ENCODE measurements at regions not wholly inside any gene's neighbourhood (a gene's known extent, or its start where the extent isn't known, plus 50 kb on each side); places are given as distances from the start of the nearest gene placed in this dataset.

GRCh38 chr7:9863545-9863944 is 1110.1 kb upstream of the PHF14 start:
- peaks cover 8% of the 10 kb centered on the region for H3K9me3 Mint-ChIP-seq
- H3K27me3 Mint-ChIP-seq: no peaks in the 10 kb centered on the region
- no peak for DNase-seq
- ChIA-PET POLR2A (no interaction called here), CTCF (no interaction called here)
- H3K4me1 Mint-ChIP-seq: no peaks in the 10 kb centered on the region
- H3K27ac Mint-ChIP-seq: no peak overlapping the region
- no peak overlapping the region for H3K4me3 Mint-ChIP-seq
- no peaks in the 10 kb centered on the region for H3K36me3 Mint-ChIP-seq (ENCODE audit: low read depth)

GRCh38 chr7:9869151-9869550 is 1104.5 kb upstream of the PHF14 start:
- Mint-ChIP-seq H3K4me1 (no peaks in the 10 kb centered on the region), H3K4me3 (no peak overlapping the region), H3K27me3 (no peaks in the 10 kb centered on the region), H3K36me3 (ENCODE audit: low read depth) (no peaks in the 10 kb centered on the region), H3K9me3 (peaks cover 3% of the 10 kb centered on the region), H3K27ac (no peak overlapping the region)
- no peak for DNase-seq
- ChIA-PET CTCF (no interaction called here), POLR2A (no interaction called here)

DNA sequence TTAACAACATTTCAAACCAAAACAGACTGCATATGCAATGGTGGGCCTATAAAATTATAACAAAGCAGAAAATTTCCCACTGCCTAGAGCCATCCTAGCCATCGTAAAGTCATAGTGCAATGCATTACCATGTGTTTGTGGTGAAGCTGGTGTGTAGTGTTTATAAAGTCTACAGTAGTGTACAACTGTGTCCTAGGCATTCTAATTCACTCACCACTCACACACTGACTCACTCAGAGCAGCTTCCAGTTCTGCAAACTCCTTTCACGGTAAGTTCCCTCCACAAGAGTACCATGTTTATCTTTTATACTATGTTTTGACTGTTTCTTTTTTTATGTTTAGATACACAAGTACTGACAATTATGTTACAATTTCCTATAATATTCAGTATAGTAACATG is 1104.1 kb upstream of the PHF14 start:
- Mint-ChIP-seq H3K4me3 (no peak overlapping the region), H3K9me3 (peaks cover 3% of the 10 kb centered on the region), H3K4me1 (no peaks in the 10 kb centered on the region), H3K27me3 (no peaks in the 10 kb centered on the region), H3K27ac (no peak overlapping the region), H3K36me3 (ENCODE audit: low read depth) (no peaks in the 10 kb centered on the region)
- POLR2A ChIA-PET: no interaction called here
- DNase-seq: no peak
- CTCF ChIA-PET: no interaction called here

GRCh38 chr7:9870674-9871073 is 1103.0 kb upstream of the PHF14 start:
- H3K27me3 Mint-ChIP-seq: no peaks in the 10 kb centered on the region
- ChIA-PET POLR2A (no interaction called here), CTCF (no interaction called here)
- no peak overlapping the region for H3K27ac Mint-ChIP-seq
- H3K4me1 Mint-ChIP-seq: no peaks in the 10 kb centered on the region
- peaks cover 3% of the 10 kb centered on the region for H3K9me3 Mint-ChIP-seq
- H3K36me3 Mint-ChIP-seq (ENCODE audit: low read depth): no peaks in the 10 kb centered on the region
- DNase-seq: no peak
- no peak overlapping the region for H3K4me3 Mint-ChIP-seq

GRCh38 chr7:9874182-9874581 is 1099.5 kb upstream of the PHF14 start:
- no peaks in the 10 kb centered on the region for H3K27me3 Mint-ChIP-seq
- H3K9me3 Mint-ChIP-seq: peaks cover 4% of the 10 kb centered on the region
- CTCF ChIA-PET: no interaction called here
- no peak overlapping the region for H3K4me3 Mint-ChIP-seq
- POLR2A ChIA-PET: no interaction called here
- no peak overlapping the region for H3K27ac Mint-ChIP-seq
- no peaks in the 10 kb centered on the region for H3K36me3 Mint-ChIP-seq (ENCODE audit: low read depth)
- H3K4me1 Mint-ChIP-seq: no peaks in the 10 kb centered on the region
- no peak for DNase-seq

DNA sequence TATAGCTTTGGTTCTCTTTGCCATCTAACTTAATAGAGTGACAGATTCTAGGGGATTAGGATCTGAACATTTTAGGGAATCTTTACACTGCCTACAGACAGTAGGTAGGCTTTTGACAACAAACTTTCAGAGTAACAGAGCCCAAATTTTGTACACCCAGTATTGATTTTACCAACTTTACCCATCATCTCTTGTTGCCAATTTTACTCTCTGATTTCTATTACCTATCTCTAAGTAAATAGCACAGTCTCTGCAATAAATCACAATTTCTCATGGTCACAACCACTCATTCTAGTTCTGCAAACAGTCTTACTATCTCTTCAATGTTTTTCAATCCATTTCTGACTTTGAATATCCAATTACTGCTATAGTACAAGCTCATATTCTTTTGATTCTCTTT is 1097.6 kb upstream of the PHF14 start:
- H3K27ac Mint-ChIP-seq: no peak overlapping the region
- H3K27me3 Mint-ChIP-seq: no peaks in the 10 kb centered on the region
- ChIA-PET POLR2A (no interaction called here), CTCF (no interaction called here)
- no peaks in the 10 kb centered on the region for H3K4me1 Mint-ChIP-seq
- H3K36me3 Mint-ChIP-seq (ENCODE audit: low read depth): no peaks in the 10 kb centered on the region
- H3K4me3 Mint-ChIP-seq: no peak overlapping the region
- peaks cover 4% of the 10 kb centered on the region for H3K9me3 Mint-ChIP-seq
- no peak for DNase-seq

GRCh38 chr7:9889554-9889953 is 1084.1 kb upstream of the PHF14 start:
- POLR2A ChIA-PET: no interaction called here
- peaks cover 11% of the 10 kb centered on the region for H3K9me3 Mint-ChIP-seq
- no peak overlapping the region for H3K27ac Mint-ChIP-seq
- no peaks in the 10 kb centered on the region for H3K36me3 Mint-ChIP-seq (ENCODE audit: low read depth)
- H3K27me3 Mint-ChIP-seq: no peaks in the 10 kb centered on the region
- no peaks in the 10 kb centered on the region for H3K4me1 Mint-ChIP-seq
- CTCF ChIA-PET: interaction anchor here (0.6 to 0.7 kb wide), 2 partner anchors 930 to 1117 kb away, joined by 3 read pairs; no protein-coding TSS in a partner anchor
- no peak overlapping the region for H3K4me3 Mint-ChIP-seq
- DNase-seq: no peak

- no peak for DNase-seq
- Mint-ChIP-seq H3K4me1 (no peaks in the 10 kb centered on the region), H3K36me3 (ENCODE audit: low read depth) (no peaks in the 10 kb centered on the region), H3K27ac (no peak overlapping the region), H3K27me3 (no peaks in the 10 kb centered on the region), H3K4me3 (no peak overlapping the region), H3K9me3 (peaks cover 11% of the 10 kb centered on the region)
- CTCF ChIA-PET: interaction anchor here (0.7 kb wide), 1 partner anchor 1116 kb away, joined by 3 read pairs; no protein-coding TSS in a partner anchor
- POLR2A ChIA-PET: no interaction called here
Observed at GRCh38 chr7:9890092-9890491, 1083.6 kb upstream of the PHF14 start.

DNA sequence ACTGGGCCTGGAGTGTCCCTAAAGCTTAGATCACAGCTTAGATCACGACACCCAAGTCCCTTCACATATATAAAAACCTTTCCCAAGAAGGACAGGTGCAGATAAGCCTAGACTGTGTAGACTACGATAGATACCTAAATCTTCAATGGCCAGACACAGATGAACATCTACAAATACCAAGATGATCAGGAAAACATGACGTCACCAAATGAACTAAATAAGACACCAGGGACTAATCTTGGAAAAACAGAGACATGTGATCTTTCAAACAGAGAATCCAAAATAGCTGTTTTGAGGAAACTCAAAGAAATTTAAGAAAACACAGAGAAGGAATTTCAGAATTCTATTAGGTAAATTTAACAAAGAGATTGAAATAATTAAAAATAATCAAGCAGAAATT is 1082.6 kb upstream of the PHF14 start:
- H3K27ac Mint-ChIP-seq: no peak overlapping the region
- CTCF ChIA-PET: no interaction called here
- POLR2A ChIA-PET: no interaction called here
- H3K4me3 Mint-ChIP-seq: no peak overlapping the region
- H3K4me1 Mint-ChIP-seq: no peaks in the 10 kb centered on the region
- H3K27me3 Mint-ChIP-seq: no peaks in the 10 kb centered on the region
- DNase-seq: no peak
- no peaks in the 10 kb centered on the region for H3K36me3 Mint-ChIP-seq (ENCODE audit: low read depth)
- peaks cover 16% of the 10 kb centered on the region for H3K9me3 Mint-ChIP-seq

- Mint-ChIP-seq H3K27ac (no peak overlapping the region), H3K27me3 (no peaks in the 10 kb centered on the region), H3K36me3 (ENCODE audit: low read depth) (no peaks in the 10 kb centered on the region), H3K9me3 (peaks cover 22% of the 10 kb centered on the region), H3K4me1 (no peaks in the 10 kb centered on the region), H3K4me3 (no peak overlapping the region)
- CTCF ChIA-PET: no interaction called here
- no peak for DNase-seq
- POLR2A ChIA-PET: no interaction called here
Observed at GRCh38 chr7:9900339-9900738, 1073.3 kb upstream of the PHF14 start.

- H3K27ac Mint-ChIP-seq: no peak overlapping the region
- H3K36me3 Mint-ChIP-seq (ENCODE audit: low read depth): no peaks in the 10 kb centered on the region
- H3K27me3 Mint-ChIP-seq: no peaks in the 10 kb centered on the region
- ChIA-PET CTCF (no interaction called here), POLR2A (no interaction called here)
- no peak overlapping the region for H3K4me3 Mint-ChIP-seq
- DNase-seq: no peak
- peaks cover 10% of the 10 kb centered on the region for H3K9me3 Mint-ChIP-seq
- H3K4me1 Mint-ChIP-seq: no peaks in the 10 kb centered on the region
Observed at GRCh38 chr7:9921326-9921725, 1052.3 kb upstream of the PHF14 start.

DNA sequence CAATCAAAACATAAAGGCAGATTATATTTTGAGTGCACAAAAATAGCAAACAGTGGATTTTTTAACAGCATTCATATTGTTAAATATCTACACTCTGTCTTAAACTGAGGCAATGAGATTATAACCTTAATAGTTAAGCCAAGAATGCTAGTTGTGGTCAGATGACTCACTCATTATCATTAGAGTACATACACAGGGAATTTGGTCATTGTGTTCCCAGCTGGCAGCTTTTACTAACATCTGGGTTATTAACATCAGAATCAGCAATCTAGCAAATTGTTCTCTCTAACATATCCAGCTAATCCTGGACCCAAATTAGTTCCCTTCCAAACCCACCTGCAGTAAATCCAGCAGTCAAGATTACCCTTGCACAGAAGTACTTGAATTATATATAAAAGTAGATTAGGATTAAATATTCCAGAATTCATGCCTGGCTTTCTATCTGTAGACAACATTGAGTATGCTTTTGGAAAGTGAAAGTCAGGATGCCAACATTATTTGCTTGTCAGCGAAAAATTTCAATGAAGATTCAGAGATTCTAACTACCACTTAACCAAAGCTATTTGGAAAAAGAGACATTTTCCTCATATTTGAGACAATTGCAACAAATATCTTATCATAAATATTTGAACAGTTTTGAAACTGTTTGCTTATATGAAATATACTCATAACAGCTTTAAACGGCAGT is 1035.6 kb upstream of the PHF14 start:
- no peaks in the 10 kb centered on the region for H3K4me1 Mint-ChIP-seq
- no peaks in the 10 kb centered on the region for H3K27me3 Mint-ChIP-seq
- H3K4me3 Mint-ChIP-seq: no peak overlapping the region
- H3K9me3 Mint-ChIP-seq: no peaks in the 10 kb centered on the region
- no peaks in the 10 kb centered on the region for H3K36me3 Mint-ChIP-seq (ENCODE audit: low read depth)
- no peak overlapping the region for H3K27ac Mint-ChIP-seq
- ChIA-PET CTCF (no interaction called here), POLR2A (no interaction called here)
- DNase-seq: no peak

DNA sequence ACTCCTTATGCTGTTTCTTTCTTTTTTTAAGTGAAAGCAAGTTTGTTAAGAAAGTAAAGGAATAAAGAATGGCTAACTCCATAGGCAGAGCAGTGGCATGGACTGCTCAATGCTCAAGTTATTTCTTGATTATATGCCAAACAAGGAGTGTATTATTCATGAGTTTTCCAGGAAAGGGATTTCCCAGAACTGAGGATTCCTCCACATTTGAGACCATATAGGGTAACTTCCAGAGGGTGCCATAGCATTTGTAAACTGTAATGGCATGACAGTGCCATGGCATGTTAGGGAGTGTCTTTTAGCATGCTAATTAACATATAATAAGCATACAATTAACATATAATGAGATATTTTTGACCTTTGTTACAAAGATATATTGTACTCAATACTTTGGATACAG is 1034.5 kb upstream of the PHF14 start:
- ChIA-PET CTCF (no interaction called here), POLR2A (no interaction called here)
- H3K27me3 Mint-ChIP-seq: no peaks in the 10 kb centered on the region
- H3K27ac Mint-ChIP-seq: no peak overlapping the region
- no peaks in the 10 kb centered on the region for H3K36me3 Mint-ChIP-seq (ENCODE audit: low read depth)
- no peak overlapping the region for H3K4me3 Mint-ChIP-seq
- no peaks in the 10 kb centered on the region for H3K4me1 Mint-ChIP-seq
- no peaks in the 10 kb centered on the region for H3K9me3 Mint-ChIP-seq
- no peak for DNase-seq

GRCh38 chr7:9945131-9945530 is 1028.5 kb upstream of the PHF14 start:
- ChIA-PET CTCF (no interaction called here), POLR2A (no interaction called here)
- Mint-ChIP-seq H3K9me3 (peaks cover 5% of the 10 kb centered on the region), H3K36me3 (ENCODE audit: low read depth) (no peaks in the 10 kb centered on the region), H3K27me3 (no peaks in the 10 kb centered on the region), H3K27ac (no peak overlapping the region), H3K4me1 (no peaks in the 10 kb centered on the region), H3K4me3 (no peak overlapping the region)
- DNase-seq: no peak
